Activated CD8-positive, alpha-beta memory T cell treated with anti-CD3 and anti-CD28 coated beads, Interleukin-2, amount 50 U/mL, for 1 hour (primary cell): ENCODE measurements at regions not wholly inside any gene's neighbourhood (a gene's known extent, or its start where the extent isn't known, plus 50 kb on each side); places are given as distances from the start of the nearest gene placed in this dataset.

ENCODE experiments used
- DNase-seq: peaks from one replicate; pipeline ENCODE4 v3.0.0-alpha.2; 2020; ENCODE audit errors: extremely low read depth

DNA sequence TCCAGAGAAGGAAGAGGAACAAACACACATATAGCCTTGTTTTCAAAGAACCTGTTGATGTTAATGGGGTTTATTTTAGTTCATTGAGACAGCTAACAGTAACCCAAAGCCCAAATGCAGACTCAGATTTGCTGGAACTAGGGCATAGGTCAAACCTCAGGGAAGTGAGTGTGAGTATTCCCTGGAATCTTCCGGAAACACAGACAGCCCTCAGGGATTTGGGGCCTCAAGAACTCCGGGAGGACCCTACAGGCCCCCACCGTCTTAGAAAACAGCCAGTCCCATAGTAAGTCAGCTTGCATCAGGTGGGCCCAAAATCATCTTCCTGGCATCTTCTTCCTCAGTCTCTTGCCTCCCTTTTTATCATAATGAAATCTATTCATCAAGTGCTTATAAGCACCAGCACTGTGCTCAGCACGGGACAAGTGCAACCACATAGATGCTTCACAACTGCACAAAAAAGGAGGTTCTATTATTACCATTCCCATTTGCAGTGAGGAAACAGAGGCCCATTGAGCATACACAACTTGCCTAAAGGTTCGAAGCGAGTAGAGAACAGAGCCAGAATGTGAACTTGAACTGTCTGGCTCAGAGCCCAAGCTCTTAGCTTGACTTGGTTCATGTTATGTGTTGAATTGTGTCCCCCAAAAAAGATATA lies 50.2 kb upstream of the BCL11A start:
- no peak for DNase-seq

- no peak for DNase-seq
Observed at GRCh38 chr2:60604486-60605064, 51.1 kb upstream of the BCL11A start.

- DNase-seq: no peak
Observed at GRCh38 chr2:60605866-60606265, 52.4 kb upstream of the BCL11A start.

- no peak for DNase-seq
Observed at GRCh38 chr2:60608679-60609078, 55.2 kb upstream of the BCL11A start.

DNA sequence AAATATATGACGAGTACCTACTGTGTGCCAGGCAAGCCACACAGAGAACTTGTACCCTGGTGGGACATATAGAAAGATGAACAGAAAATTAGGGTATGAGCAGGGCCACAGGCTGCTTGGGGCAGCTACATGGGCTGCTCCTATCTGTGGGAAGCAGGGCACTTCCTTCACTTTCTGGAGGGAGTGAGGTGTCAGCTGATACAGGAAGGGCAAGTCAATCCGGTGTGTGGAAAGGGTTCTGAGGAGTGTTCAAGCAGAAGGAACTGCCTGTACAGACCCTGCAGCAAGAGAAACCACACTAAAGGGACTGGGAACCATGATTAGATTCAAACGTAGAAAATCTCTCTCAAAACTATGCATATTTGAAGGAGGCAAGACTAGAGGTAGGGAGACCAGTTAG lies 58.6 kb upstream of the BCL11A start:
- no peak for DNase-seq

GRCh38 chr2:60614319-60614718 lies 60.9 kb upstream of the BCL11A start:
- DNase-seq: no peak

DNA sequence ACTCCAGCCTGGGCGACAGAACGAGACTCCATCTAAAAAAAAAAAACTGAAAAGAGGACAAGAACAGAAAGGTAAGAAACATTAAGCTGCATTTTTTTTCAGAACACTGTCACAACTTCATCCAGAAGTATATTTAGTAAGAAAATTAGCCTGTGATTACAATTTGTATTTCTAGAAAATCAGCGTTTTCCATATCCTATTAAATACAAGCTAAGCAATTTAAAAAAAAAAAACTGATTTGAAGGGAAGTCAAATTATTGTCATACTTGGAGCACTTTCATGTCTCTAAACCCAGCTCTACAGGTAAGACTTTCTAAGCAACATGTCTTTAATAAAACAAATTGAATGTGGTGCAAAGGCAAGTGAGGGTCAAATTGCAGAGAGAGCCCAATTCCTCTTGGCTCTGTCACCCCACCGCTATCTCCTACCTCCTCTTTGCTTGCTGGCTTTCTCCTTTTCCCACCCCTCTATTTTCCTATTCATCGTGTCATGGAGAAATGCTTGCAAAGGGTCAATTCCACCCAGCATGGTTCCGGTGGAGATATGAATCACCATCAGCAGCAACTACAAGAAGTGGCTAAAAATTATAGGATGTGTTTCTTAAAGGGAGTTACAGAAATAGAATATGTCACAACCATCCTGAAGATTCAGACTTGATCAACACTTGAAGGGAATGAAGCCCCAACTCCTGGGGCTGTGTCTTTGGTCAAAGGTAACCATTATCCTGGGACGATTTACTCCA lies 68.4 kb upstream of the BCL11A start:
- no peak for DNase-seq

- DNase-seq: no peak
Observed at GRCh38 chr2:60623040-60623439, 69.6 kb upstream of the BCL11A start.

DNA sequence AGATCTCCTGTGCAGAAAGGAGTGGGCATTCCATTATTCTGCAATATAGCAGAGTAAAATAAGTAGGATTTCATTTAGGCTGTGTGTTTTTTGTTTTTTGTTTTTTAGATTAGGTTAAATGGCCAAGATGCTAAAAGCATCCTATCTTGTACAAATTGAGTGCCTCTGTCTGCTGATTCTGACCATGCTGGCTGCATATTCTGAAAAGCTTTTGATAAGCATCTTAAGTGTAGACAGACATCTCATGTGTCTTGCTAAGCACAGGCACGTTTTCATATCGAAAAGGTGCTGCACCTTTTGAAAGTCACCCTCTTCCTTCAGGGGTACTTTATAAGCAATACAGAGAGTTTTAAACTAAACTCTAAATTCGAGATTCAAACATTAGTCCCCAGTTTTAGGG lies 74.0 kb upstream of the BCL11A start:
- no peak for DNase-seq

DNA sequence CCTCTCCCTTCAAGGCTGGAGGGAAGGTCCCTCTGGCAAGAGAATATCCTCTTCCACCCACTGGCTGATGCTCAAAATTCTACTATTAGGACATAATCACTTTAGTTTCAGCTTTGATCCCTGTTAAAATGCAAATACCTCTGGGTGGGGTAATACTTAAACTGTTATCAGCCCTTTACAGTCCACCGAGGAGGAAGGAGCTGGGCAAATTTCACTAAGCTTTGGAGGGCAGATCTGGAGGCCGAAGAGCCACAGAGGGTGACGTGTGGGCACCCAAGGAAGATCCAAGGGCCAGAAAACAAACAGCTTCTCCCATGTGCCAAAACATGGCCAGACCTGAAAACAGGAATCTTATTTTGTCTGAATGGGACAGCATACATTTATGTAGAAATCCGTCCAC lies 74.6 kb upstream of the BCL11A start:
- DNase-seq: no peak

DNA sequence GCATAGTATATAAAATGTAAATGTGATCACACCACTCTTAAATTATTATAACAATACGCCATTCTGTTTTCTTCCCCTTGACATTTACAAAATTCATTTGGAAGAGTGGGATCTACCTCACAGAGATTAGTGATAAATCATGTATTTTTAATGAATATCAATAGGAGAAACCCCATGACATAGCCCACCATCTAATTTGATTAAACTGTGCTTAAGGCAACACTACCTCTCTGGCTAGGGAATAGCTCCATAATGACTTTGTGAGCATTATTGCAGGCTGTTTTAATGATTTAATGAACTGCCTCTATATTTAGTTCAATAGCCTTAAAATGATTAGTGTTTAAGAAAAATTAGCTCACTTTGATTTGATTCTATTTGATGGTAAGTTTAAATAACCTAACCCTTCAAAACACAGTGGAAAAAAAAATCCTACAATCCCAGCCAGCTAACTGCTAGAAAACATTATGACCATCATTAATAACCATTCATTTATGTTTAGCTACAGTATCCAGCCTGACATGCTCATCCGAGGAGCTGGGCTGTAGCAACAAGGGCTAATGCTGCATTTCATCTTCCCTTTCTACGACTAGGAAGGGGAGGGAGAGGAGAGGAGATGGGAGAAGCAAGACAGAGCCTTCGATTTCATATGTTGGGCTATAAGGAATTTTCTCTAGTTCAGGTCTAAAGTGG lies 75.3 kb upstream of the BCL11A start:
- no peak for DNase-seq

DNA sequence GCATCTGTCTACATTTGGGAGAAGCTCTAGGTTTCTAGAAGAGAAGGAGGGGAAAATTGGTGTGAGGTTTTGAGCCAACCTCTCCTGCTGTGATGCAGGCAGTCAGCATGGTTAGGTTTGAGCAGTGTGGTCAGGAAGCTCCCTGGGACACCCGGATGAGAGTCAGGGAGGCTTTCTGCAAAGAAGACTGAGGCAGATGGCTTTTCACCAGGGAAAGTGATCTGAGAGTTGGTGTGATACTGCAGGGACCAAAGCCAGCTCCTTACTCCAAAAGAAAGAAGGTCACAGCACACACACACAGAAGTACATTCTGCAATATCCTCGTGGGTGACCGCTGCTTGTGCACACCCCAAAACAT lies 75.8 kb upstream of the BCL11A start:
- DNase-seq: no peak

GRCh38 chr2:60629801-60630385 lies 76.4 kb upstream of the BCL11A start:
- DNase-seq: no peak

DNA sequence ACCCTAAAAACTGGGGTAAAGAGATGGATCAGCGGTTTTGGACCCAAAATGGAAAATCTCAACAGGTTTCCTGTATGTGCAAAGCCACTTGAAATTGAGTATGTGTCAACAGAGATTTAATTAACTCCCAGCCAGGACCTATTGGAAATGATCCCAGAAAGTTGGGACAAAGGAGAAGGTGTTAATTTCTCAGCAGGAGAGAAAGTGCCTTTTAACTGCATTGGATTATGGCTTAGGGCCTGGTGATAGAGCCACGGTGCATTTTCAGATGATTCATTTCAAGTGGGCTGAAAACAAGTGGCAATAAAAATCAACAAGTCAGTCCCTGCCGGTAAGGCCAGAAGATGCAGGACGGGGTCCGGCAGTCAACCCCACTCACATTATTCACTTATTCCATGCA lies 80.2 kb upstream of the BCL11A start:
- no peak for DNase-seq

DNA sequence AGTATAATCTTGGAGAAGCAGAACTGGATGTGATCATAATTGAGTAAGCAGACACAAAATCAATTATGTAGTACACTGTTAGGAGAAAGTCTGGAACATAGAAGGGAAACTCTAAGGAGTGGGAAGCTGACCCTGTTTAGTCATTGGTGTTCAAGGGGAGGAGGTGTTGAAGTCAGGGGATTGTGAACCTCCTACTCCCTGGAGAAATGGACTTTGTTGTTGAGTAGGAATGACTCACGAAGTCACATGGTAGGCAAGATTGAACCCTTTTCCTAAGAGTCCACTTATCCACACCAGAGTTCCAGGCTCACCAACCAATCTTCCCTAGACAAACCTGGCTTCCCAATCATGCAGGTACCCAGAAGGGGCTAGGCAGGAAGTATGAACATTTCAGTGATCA lies 81.0 kb upstream of the BCL11A start:
- no peak for DNase-seq

DNA sequence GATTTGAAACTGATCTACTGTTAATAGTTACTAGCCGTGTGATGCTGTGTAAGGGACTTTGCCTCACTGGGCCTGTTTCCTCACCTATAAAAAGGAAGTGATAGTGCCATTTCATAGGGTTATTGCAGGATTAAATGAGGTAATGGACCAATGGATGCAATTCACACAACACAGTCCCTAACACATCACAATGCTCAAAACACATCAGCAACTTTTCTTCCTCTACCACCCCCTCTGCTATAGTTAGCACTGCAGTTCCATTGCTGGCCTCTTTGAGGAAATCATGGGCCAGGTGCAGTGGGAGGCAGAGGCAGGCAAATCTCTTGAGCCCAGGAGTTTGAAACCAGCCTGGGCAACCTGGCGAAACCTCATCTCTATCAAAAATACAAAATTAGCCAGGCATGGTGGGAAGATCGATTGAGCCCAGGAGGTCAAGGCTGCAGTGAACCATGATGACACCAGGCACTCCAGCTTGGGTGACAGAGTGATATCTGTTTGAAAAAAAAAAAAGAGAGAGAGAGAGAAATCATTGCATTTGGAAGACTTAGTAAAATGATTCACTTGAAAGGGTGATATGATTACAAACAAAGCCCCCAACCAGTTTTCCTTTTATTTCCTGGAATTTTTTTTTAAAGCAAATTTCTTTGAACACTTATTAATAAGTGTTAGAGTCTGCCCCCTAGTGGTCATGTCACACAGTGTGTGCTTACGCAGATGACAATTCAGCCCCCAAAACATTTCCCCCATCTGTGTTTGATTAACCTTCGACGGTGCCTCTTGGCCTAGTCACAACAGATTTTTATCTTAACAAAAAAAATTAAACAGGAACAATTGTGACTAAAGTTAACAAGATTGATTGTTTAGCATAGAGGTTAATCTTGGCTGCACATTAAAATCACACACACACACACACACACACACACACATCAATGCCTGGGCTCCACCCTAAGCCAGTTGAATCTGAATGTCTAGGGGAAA lies 88.6 kb upstream of the BCL11A start:
- peak; percentile 4 for DNase-seq

- no peak for DNase-seq
Observed at GRCh38 chr2:60643747-60644146, 90.3 kb upstream of the BCL11A start.

DNA sequence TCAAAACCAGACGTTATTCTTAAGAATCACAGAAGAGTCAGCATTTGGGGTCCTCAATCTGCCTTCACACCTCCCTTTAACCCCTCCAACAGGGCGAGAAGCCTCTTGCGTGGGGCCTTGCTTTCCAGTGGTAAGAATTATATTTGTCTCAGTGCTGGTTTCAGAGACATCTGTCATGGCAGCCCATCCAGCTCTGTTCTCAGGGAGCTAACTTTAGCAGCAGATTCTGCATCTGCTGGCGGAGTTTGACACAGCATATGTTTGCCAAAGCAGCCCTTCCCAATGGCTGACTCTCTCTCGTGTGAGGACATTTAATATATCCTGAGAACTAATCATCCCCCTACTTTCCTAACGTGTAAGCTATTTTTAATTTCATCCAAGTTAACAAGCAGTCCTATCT lies 91.5 kb upstream of the BCL11A start:
- DNase-seq: no peak

DNA sequence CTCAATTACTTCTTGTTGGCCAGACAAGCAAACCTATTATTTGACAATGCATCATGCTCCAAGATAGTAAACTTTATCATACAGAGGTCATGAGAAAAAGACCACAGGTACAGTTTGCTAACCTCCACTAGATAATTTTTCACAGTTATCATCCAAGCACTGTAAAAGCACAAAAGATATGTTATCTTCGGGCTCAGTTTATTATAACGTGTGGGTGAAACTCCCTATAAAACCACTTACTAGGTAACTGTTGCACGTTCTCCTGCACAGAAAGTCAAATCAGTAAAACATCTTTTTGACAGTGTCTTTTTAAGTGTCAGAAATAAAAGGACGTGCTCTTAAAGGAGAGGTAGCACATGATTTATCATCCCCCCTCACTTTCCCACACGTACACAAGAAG lies 94.7 kb upstream of the BCL11A start:
- no peak for DNase-seq

GRCh38 chr2:60649721-60650120 lies 96.3 kb upstream of the BCL11A start:
- no peak for DNase-seq

- DNase-seq: no peak
Observed at GRCh38 chr2:60652832-60653340, 99.4 kb upstream of the BCL11A start.
